ENCODE measurements at regions not wholly inside any gene's neighbourhood (a gene's known extent, or its start where the extent isn't known, plus 50 kb on each side); places are given as distances from the start of the nearest gene placed in this dataset.

- no peak for DNase-seq (ENCODE audit: low read depth in 2 of 2, low spot score in 1 of 2)
Measured at GRCh38 chr13:107075576-107075975, 507.6 kb upstream of the ARGLU1 start.

GRCh38 chr13:107070792-107071191 lies 502.9 kb upstream of the ARGLU1 start:
- DNase-seq (ENCODE audit: low read depth in 2 of 2, low spot score in 1 of 2) = no peak

GRCh38 chr13:107069108-107069776 lies 501.3 kb upstream of the ARGLU1 start:
- no peak for DNase-seq (ENCODE audit: low read depth in 2 of 2, low spot score in 1 of 2)

- DNase-seq (ENCODE audit: low read depth in 2 of 2, low spot score in 1 of 2) = no peak
Measured at GRCh38 chr13:107067381-107067780, 499.4 kb upstream of the ARGLU1 start.

- DNase-seq (ENCODE audit: low read depth in 2 of 2, low spot score in 1 of 2) = no peak
Measured at GRCh38 chr13:107066355-107066754, 498.4 kb upstream of the ARGLU1 start.

- no peak for DNase-seq (ENCODE audit: low read depth in 2 of 2, low spot score in 1 of 2)
Measured at GRCh38 chr13:107065036-107065435, 497.1 kb upstream of the ARGLU1 start.

GRCh38 chr13:107057028-107057631 lies 489.2 kb upstream of the ARGLU1 start:
- DNase-seq (ENCODE audit: low read depth in 2 of 2, low spot score in 1 of 2) = no peak

GRCh38 chr13:107043021-107043956 lies 475.4 kb upstream of the ARGLU1 start:
- no peak for DNase-seq (ENCODE audit: low read depth in 2 of 2, low spot score in 1 of 2)

- no peak for DNase-seq (ENCODE audit: low read depth in 2 of 2, low spot score in 1 of 2)
Measured at GRCh38 chr13:107035778-107036177, 467.8 kb upstream of the ARGLU1 start.

- DNase-seq (ENCODE audit: low read depth in 2 of 2, low spot score in 1 of 2) = no peak
Measured at GRCh38 chr13:107035186-107035585, 467.2 kb upstream of the ARGLU1 start.

- DNase-seq (ENCODE audit: low read depth in 2 of 2, low spot score in 1 of 2) = no peak
Measured at GRCh38 chr13:107034236-107034872, 466.4 kb upstream of the ARGLU1 start.

- no peak for DNase-seq (ENCODE audit: low read depth in 2 of 2, low spot score in 1 of 2)
Measured at GRCh38 chr13:107031716-107032115, 463.8 kb upstream of the ARGLU1 start.

- no peak for DNase-seq (ENCODE audit: low read depth in 2 of 2, low spot score in 1 of 2)
Measured at GRCh38 chr13:107028751-107029150, 460.8 kb upstream of the ARGLU1 start.

GRCh38 chr13:107025991-107026390 lies 458.1 kb upstream of the ARGLU1 start:
- no peak for DNase-seq (ENCODE audit: low read depth in 2 of 2, low spot score in 1 of 2)

- DNase-seq (ENCODE audit: low read depth in 2 of 2, low spot score in 1 of 2) = no peak
Measured at GRCh38 chr13:107023335-107023734, 455.4 kb upstream of the ARGLU1 start.

GRCh38 chr13:107020393-107020792 lies 452.5 kb upstream of the ARGLU1 start:
- DNase-seq (ENCODE audit: low read depth in 2 of 2, low spot score in 1 of 2) = no peak

- DNase-seq (ENCODE audit: low read depth in 2 of 2, low spot score in 1 of 2) = no peak
Measured at GRCh38 chr13:107018285-107018684, 450.3 kb upstream of the ARGLU1 start.

GRCh38 chr13:107006661-107007060 lies 438.7 kb upstream of the ARGLU1 start:
- no peak for DNase-seq (ENCODE audit: low read depth in 2 of 2, low spot score in 1 of 2)

- no peak for DNase-seq (ENCODE audit: low read depth in 2 of 2, low spot score in 1 of 2)
Measured at GRCh38 chr13:107005577-107005976, 437.6 kb upstream of the ARGLU1 start.

GRCh38 chr13:107003911-107004310 lies 436.0 kb upstream of the ARGLU1 start:
- DNase-seq (ENCODE audit: low read depth in 2 of 2, low spot score in 1 of 2) = no peak

GRCh38 chr13:106998664-106999063 lies 430.7 kb upstream of the ARGLU1 start:
- no peak for DNase-seq (ENCODE audit: low read depth in 2 of 2, low spot score in 1 of 2)
